IPS-NIHi11 (cell line): ENCODE measurements at regions not wholly inside any gene's neighbourhood (a gene's known extent, or its start where the extent isn't known, plus 50 kb on each side); places are given as distances from the start of the nearest gene placed in this dataset.

Experiments used
- DNase-seq: peaks from one replicate; pipeline ENCODE4 v3.0.0; 2012; ENCODE audit warnings: mixed read lengths, low spot score

DNA sequence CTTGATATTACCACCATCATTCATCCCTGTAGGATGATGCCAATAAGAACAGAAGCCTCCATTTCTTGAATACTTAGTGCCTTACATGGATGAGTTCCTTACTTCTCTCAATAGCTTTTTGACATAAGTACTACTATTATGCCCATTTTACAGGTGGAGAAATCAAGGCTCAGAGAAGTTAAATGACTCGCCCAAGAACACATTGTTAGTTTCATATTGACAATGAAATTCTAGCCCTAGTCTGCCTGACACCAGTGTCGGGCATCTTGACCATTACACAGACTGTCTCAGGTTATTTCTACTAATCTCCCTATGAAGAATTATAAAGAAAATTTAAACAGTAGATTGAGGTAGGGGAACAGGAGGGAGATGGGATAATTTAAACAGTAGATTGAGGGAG is 52.5 kb upstream of the ARL8B start:
- DNase-seq: no peak

- no peak for DNase-seq
Measured at GRCh38 chr3:5071061-5071460, 51.0 kb upstream of the ARL8B start.

DNA sequence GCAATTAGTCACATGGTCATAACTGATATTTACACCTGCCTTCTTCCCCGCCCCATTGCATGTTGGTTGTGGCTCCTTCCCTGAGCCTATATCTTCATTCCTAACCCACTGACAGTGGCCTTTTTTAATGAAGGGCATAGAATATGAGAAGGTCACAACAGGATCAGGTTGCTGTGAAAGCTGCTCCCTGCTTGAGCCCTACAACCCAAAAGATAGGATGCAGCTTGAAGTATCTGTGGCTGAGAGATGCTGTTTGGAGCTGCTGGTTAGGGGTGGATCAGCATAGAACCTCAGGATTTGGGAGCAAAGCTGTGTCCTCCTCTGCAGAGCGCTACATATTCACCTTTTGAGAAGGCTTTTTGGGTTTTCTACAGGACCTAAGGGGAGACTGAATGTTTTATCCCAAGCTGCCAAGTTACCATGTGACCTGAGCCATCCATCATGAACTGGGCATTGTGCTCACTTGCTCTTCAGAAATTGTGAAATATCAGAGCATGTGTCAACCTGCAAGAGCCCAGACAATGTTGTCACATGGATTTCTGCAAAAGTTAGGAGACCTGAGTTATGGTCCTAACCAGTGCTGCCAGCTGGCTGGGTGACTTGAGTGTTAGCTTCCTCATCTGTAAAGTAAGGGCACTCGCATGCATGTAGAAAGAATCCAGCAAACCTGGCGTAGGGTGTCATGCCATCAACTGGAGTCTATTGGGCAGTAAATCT is 49.8 kb upstream of the ARL8B start:
- no peak for DNase-seq
